GM18858 (cell line): ENCODE measurements at regions not wholly inside any gene's neighbourhood (a gene's known extent, or its start where the extent isn't known, plus 50 kb on each side); places are given as distances from the start of the nearest gene placed in this dataset.
A peak's percentile ranks its signal among the peaks of the same experiment; 100 is the strongest.

ENCODE experiments used
- ATAC-seq: cut with Tn5 transposase; IDR thresholded peaks from one replicate; pipeline ENCODE4 v1.9.1; 2021; ENCODE audit not compliant: unreplicated experiment

- no peak for ATAC-seq
These were observed 460.4 kb upstream of the NAALADL2 start for GRCh38 chr3:174398761-174399160.

GRCh38 chr3:174403831-174404230 lies 455.3 kb upstream of the NAALADL2 start:
- no peak for ATAC-seq

GRCh38 chr3:174408310-174408709 lies 450.8 kb upstream of the NAALADL2 start:
- no peak for ATAC-seq

GRCh38 chr3:174409086-174409743 lies 449.9 kb upstream of the NAALADL2 start:
- no peak for ATAC-seq

GRCh38 chr3:174413062-174413912 lies 445.8 kb upstream of the NAALADL2 start:
- ATAC-seq: no peak

GRCh38 chr3:174414902-174415301 lies 444.2 kb upstream of the NAALADL2 start:
- ATAC-seq: no peak

- ATAC-seq: no peak
These were observed 441.6 kb upstream of the NAALADL2 start for GRCh38 chr3:174417573-174417972.

GRCh38 chr3:174419216-174419615 lies 439.9 kb upstream of the NAALADL2 start:
- no peak for ATAC-seq

- ATAC-seq: no peak
These were observed 435.2 kb upstream of the NAALADL2 start for GRCh38 chr3:174423936-174424335.

- no peak for ATAC-seq
These were observed 434.5 kb upstream of the NAALADL2 start for GRCh38 chr3:174424656-174425055.

GRCh38 chr3:174425422-174425821 lies 433.7 kb upstream of the NAALADL2 start:
- ATAC-seq: no peak

GRCh38 chr3:174430986-174431385 lies 428.1 kb upstream of the NAALADL2 start:
- no peak for ATAC-seq

- no peak for ATAC-seq
These were observed 427.4 kb upstream of the NAALADL2 start for GRCh38 chr3:174431717-174432116.

GRCh38 chr3:174436367-174436766 lies 422.8 kb upstream of the NAALADL2 start:
- ATAC-seq: no peak

GRCh38 chr3:174438501-174439145 lies 420.5 kb upstream of the NAALADL2 start:
- no peak for ATAC-seq

GRCh38 chr3:174439331-174440252 lies 419.5 kb upstream of the NAALADL2 start:
- ATAC-seq: no peak

GRCh38 chr3:174440253-174440701 lies 418.9 kb upstream of the NAALADL2 start:
- ATAC-seq: no peak

GRCh38 chr3:174440741-174441587 lies 418.2 kb upstream of the NAALADL2 start:
- ATAC-seq: peak; percentile 67

GRCh38 chr3:174441588-174442301 lies 417.4 kb upstream of the NAALADL2 start:
- ATAC-seq: peak; percentile 13
